Caco-2 (cell line): ENCODE measurements at regions not wholly inside any gene's neighbourhood (a gene's known extent, or its start where the extent isn't known, plus 50 kb on each side); places are given as distances from the start of the nearest gene placed in this dataset.
A peak's percentile ranks its signal among the peaks of the same experiment; 100 is the strongest.

Experiments
- BruUV-seq: library from RNA; stranded (reverse); fragments of 400-500 nt; replicated peaks from 2 replicates; lab custom pipeline; 2021; lab: Mats Ljungman, UMichigan
- CTCF ChIA-PET: fragments of 300-600 bp; sonication (Branson Sonifier 250); formaldehyde crosslinking; loops from one replicate; lab custom pipeline; 2022; ENCODE audit warnings: antibody characterized with exemption; lab: Charles Lee
- POLR2A ChIA-PET: fragments of 300-600 bp; sonication (Branson Sonifier 250); formaldehyde crosslinking; loops from one replicate; lab custom pipeline; 2022; ENCODE audit warnings: antibody characterized with exemption; lab: Charles Lee
- DNase-seq, 2 experiments: peaks; one replicate each; pipeline versions ENCODE4 v3.0.0 to v3.0.0-alpha.2; 2020 to 2022
- H3K27me3 ChIP-seq: replicated peaks from 2 replicates; pipeline ENCODE4 v1.6.0; 2011; ENCODE audit warnings: low read length; ENCODE audit not compliant: control insufficient read depth, insufficient read depth
- H3K36me3 ChIP-seq: 2 replicates; pipeline ENCODE4 v1.5.1; 2011; ENCODE audit warnings: low read length; ENCODE audit not compliant: control insufficient read depth, insufficient read depth
- H3K4me1 ChIP-seq: fragments of 250-450 bp; sonication (Bioruptor Pico); 2 replicates; pipeline ENCODE4 v1.5.1; 2020; ENCODE audit warnings: mild to moderate bottlenecking
- H3K4me3 ChIP-seq: 2 replicates; pipeline ENCODE4 v1.5.1; 2011; ENCODE audit warnings: low read depth, mild to moderate bottlenecking, control low read depth, low read length
- H3K9me3 ChIP-seq: fragments of 250-450 bp; sonication (Bioruptor Pico); 2 replicates; pipeline ENCODE4 v1.5.1; 2020; ENCODE audit warnings: mild to moderate bottlenecking, moderate library complexity
- H3K27ac Mint-ChIP-seq: one replicate; pipeline ENCODE4 v1.8.0; 2022; ENCODE audit warnings: mixed read lengths; ENCODE audit not compliant: unreplicated experiment
- H3K27me3 Mint-ChIP-seq: one replicate; pipeline ENCODE4 v1.8.0; 2022; ENCODE audit warnings: mixed read lengths; ENCODE audit not compliant: insufficient read depth, unreplicated experiment
- H3K36me3 Mint-ChIP-seq: one replicate; pipeline ENCODE4 v1.8.0; 2022; ENCODE audit warnings: mild to moderate bottlenecking, mixed read lengths; ENCODE audit not compliant: insufficient read depth, unreplicated experiment
- H3K4me1 Mint-ChIP-seq: one replicate; pipeline ENCODE4 v1.8.0; 2022; ENCODE audit warnings: low read depth, mixed read lengths; ENCODE audit not compliant: unreplicated experiment
- H3K4me3 Mint-ChIP-seq: one replicate; pipeline ENCODE4 v1.8.0; 2022; ENCODE audit warnings: mild to moderate bottlenecking, moderate library complexity, mixed read lengths; ENCODE audit not compliant: unreplicated experiment
- H3K9me3 Mint-ChIP-seq: one replicate; pipeline ENCODE4 v1.8.0; 2022; ENCODE audit warnings: mixed read lengths; ENCODE audit not compliant: unreplicated experiment
- intact Hi-C: fragments of 100-400 bp; cut with micrococcal nuclease; formaldehyde crosslinking; loops from one replicate; pipeline ENCODE4 v1.10.0; 2022; ENCODE audit not compliant: unreplicated experiment
- TF ChIP-seq, protein P1 (sequence below), 2 experiments: fragments of 200-600 bp in 1 of 2; IDR thresholded peaks; 1 replicate in 1 of 2; 2 replicates in 1 of 2; pipeline versions ENCODE4 v1.5.1 to v1.8.0; 2011 to 2022; ENCODE audit warnings: antibody characterized with exemption in 1 of 2, control low read depth in 1 of 2, inconsistent platforms in 1 of 2, low read depth in 1 of 2, low read length in 1 of 2, mild to moderate bottlenecking in 1 of 2, moderate library complexity in 1 of 2; ENCODE audit not compliant: insufficient read depth in 1 of 2, severe bottlenecking in 1 of 2, unreplicated experiment in 1 of 2

DNA sequence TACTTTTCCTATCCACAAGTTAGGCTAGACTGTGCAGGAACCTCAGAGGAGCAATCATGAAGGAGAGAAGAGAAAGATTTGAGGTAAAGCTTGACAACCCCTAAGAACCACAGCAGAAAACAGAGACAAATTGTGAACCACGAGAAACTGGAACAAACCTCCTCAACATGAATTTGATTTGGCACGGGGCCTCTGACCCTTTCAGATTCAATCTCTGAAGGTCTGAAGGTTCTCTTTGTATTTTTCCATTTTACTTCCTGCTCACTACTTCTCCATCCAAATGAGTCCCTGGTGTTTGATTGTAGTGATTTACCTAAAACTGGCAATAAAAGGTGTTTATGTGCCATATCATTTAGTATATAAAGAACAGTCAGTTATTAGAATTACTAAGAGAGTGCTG lies 126.1 kb upstream of the STXBP5 start:
- H3K36me3 ChIP-seq = no peaks in the 10 kb centered on the region
- no peak overlapping the region for H3K4me3 ChIP-seq
- no peak overlapping the region for H3K27ac Mint-ChIP-seq
- CTCF ChIA-PET = no interaction called here
- H3K27me3 Mint-ChIP-seq = no peaks in the 10 kb centered on the region
- no peaks in the 10 kb centered on the region for H3K9me3 ChIP-seq
- H3K9me3 Mint-ChIP-seq = no peaks in the 10 kb centered on the region
- TF ChIP-seq, protein P1, sequence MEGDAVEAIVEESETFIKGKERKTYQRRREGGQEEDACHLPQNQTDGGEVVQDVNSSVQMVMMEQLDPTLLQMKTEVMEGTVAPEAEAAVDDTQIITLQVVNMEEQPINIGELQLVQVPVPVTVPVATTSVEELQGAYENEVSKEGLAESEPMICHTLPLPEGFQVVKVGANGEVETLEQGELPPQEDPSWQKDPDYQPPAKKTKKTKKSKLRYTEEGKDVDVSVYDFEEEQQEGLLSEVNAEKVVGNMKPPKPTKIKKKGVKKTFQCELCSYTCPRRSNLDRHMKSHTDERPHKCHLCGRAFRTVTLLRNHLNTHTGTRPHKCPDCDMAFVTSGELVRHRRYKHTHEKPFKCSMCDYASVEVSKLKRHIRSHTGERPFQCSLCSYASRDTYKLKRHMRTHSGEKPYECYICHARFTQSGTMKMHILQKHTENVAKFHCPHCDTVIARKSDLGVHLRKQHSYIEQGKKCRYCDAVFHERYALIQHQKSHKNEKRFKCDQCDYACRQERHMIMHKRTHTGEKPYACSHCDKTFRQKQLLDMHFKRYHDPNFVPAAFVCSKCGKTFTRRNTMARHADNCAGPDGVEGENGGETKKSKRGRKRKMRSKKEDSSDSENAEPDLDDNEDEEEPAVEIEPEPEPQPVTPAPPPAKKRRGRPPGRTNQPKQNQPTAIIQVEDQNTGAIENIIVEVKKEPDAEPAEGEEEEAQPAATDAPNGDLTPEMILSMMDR (IDR thresholded peaks at IDR 0.05; ENCODE audit: insufficient read depth in 1 of 2, low read depth in 1 of 2, low read length in 1 of 2, severe bottlenecking in 1 of 2, unreplicated experiment in 1 of 2) = no peak
- H3K4me1 Mint-ChIP-seq = peaks cover 6% of the 10 kb centered on the region
- POLR2A ChIA-PET = no interaction called here
- peaks cover 4% of the 10 kb centered on the region for H3K36me3 Mint-ChIP-seq
- intact Hi-C loops = no loop called here
- no peak for DNase-seq
- BruUV-seq = no TSS peak
- H3K27me3 ChIP-seq = no peaks in the 10 kb centered on the region
- H3K4me3 Mint-ChIP-seq = no peak overlapping the region
- H3K4me1 ChIP-seq = peaks cover 32% of the 10 kb centered on the region

GRCh38 chr6:147078602-147079001 lies 125.6 kb upstream of the STXBP5 start:
- H3K27me3 ChIP-seq = no peaks in the 10 kb centered on the region
- H3K9me3 ChIP-seq = no peaks in the 10 kb centered on the region
- POLR2A ChIA-PET = no interaction called here
- peaks cover 32% of the 10 kb centered on the region for H3K4me1 ChIP-seq
- Mint-ChIP-seq H3K9me3 (no peaks in the 10 kb centered on the region), H3K4me3 (no peak overlapping the region), H3K36me3 (peaks cover 4% of the 10 kb centered on the region), H3K4me1 (peaks cover 6% of the 10 kb centered on the region), H3K27ac (no peak overlapping the region), H3K27me3 (no peaks in the 10 kb centered on the region)
- H3K4me3 ChIP-seq = no peak overlapping the region
- intact Hi-C loops = no loop called here
- no TSS peak for BruUV-seq
- CTCF ChIA-PET = no interaction called here
- no peaks in the 10 kb centered on the region for H3K36me3 ChIP-seq
- DNase-seq = no peak
- TF ChIP-seq, protein P1 (IDR thresholded peaks at IDR 0.05; ENCODE audit: insufficient read depth in 1 of 2, low read depth in 1 of 2, low read length in 1 of 2, severe bottlenecking in 1 of 2, unreplicated experiment in 1 of 2) = no peak

- peak in 1 of 2 experiments; percentile 33 for DNase-seq
- Mint-ChIP-seq H3K36me3 (peaks cover 4% of the 10 kb centered on the region), H3K9me3 (no peaks in the 10 kb centered on the region), H3K27ac (peak overlapping the region; percentile 61), H3K27me3 (no peaks in the 10 kb centered on the region), H3K4me3 (no peak overlapping the region), H3K4me1 (peaks cover 6% of the 10 kb centered on the region)
- H3K9me3 ChIP-seq = no peaks in the 10 kb centered on the region
- H3K27me3 ChIP-seq = no peaks in the 10 kb centered on the region
- ChIA-PET CTCF (no interaction called here), POLR2A (no interaction called here)
- BruUV-seq = no TSS peak
- TF ChIP-seq, protein P1 (IDR thresholded peaks at IDR 0.05; ENCODE audit: insufficient read depth in 1 of 2, low read depth in 1 of 2, low read length in 1 of 2, severe bottlenecking in 1 of 2, unreplicated experiment in 1 of 2) = no peak
- no peaks in the 10 kb centered on the region for H3K36me3 ChIP-seq
- H3K4me1 ChIP-seq = peaks cover 32% of the 10 kb centered on the region
- intact Hi-C loops = loop anchor here (5.0 kb wide), 1 partner anchor 122 kb away; the partner anchor contains the start of gene STXBP5
- no peak overlapping the region for H3K4me3 ChIP-seq
Measured at GRCh38 chr6:147080225-147080624, 124.0 kb upstream of the STXBP5 start.
